CD4-positive, alpha-beta T cell (primary cell): ENCODE measurements at regions not wholly inside any gene's neighbourhood (a gene's known extent, or its start where the extent isn't known, plus 50 kb on each side); places are given as distances from the start of the nearest gene placed in this dataset.

ENCODE experiments used
- ATAC-seq: fragments of 200-7000 bp; cut with Tn5 transposase; one replicate; pipeline ENCODE4 v1.10.0; 2022; ENCODE audit warnings: mild to moderate bottlenecking; ENCODE audit not compliant: poor library complexity
- CTCF ChIA-PET: fragments of 350-600 bp; sonication (Branson Sonifier 250); formaldehyde crosslinking; loops from one replicate; lab custom pipeline; 2021; ENCODE audit warnings: antibody characterized with exemption, inconsistent platforms; lab: Charles Lee
- POLR2A ChIA-PET: fragments of 350-600 bp; sonication (Branson Sonifier 250); formaldehyde crosslinking; loops from one replicate; lab custom pipeline; 2021; ENCODE audit warnings: antibody characterized with exemption, inconsistent platforms; lab: Charles Lee
- DNase-seq, 14 experiments: peaks; one replicate each; pipeline ENCODE4 v3.0.0-alpha.2; 2013 to 2020; ENCODE audit warnings: mixed read lengths in 2 of 14
- H3K27ac ChIP-seq, 2 donors: one replicate each; pipeline versions ENCODE4 v1.5.1 to v1.7.0; 2013; ENCODE audit warnings: low read length in 2 of 2, low read depth in 1 of 2, mild to moderate bottlenecking in 1 of 2
- H3K27me3 ChIP-seq, 2 experiments: 1 replicate in 1 of 2; 2 replicates in 1 of 2; pipeline versions ENCODE4 v1.6.1 to v1.7.0; 2013; ENCODE audit warnings: low read length in 2 of 2, control low read depth in 1 of 2, mild to moderate bottlenecking in 1 of 2, moderate library complexity in 1 of 2; ENCODE audit not compliant: insufficient read depth in 2 of 2, control insufficient read depth in 1 of 2
- H3K36me3 ChIP-seq: one replicate; pipeline ENCODE4 v1.6.1; 2013; ENCODE audit warnings: low read length, control low read depth; ENCODE audit not compliant: insufficient read depth
- H3K4me1 ChIP-seq: one replicate; pipeline ENCODE4 v1.6.1; 2013; ENCODE audit warnings: low read length, control low read depth; ENCODE audit not compliant: insufficient read depth
- H3K4me3 ChIP-seq: one replicate; pipeline ENCODE4 v1.5.1; 2013; ENCODE audit warnings: mild to moderate bottlenecking, low read length, moderate library complexity
- H3K9me3 ChIP-seq, 2 experiments: 1 replicate in 1 of 2; 2 replicates in 1 of 2; pipeline versions ENCODE4 v1.6.1 to v1.7.0; 2013; ENCODE audit warnings: low read length in 2 of 2, mild to moderate bottlenecking in 2 of 2, control low read depth in 1 of 2, moderate library complexity in 1 of 2; ENCODE audit not compliant: control insufficient read depth in 1 of 2, insufficient read depth in 1 of 2
- H3K27ac Mint-ChIP-seq: one replicate; pipeline ENCODE4 v1.8.0; 2020; ENCODE audit warnings: mixed read lengths
- H3K27me3 Mint-ChIP-seq: one replicate; pipeline ENCODE4 v1.8.0; 2021; ENCODE audit warnings: mixed read lengths
- H3K36me3 Mint-ChIP-seq: one replicate; pipeline ENCODE4 v1.8.0; 2021; ENCODE audit warnings: low read depth, mixed read lengths
- H3K4me1 Mint-ChIP-seq: one replicate; pipeline ENCODE4 v1.8.0; 2021; ENCODE audit warnings: low read depth, mixed read lengths
- H3K4me3 Mint-ChIP-seq: one replicate; pipeline ENCODE4 v1.8.0; 2020; ENCODE audit warnings: mild to moderate bottlenecking, mixed read lengths
- H3K9me3 Mint-ChIP-seq: one replicate; pipeline ENCODE4 v1.8.0; 2020; ENCODE audit warnings: mixed read lengths
- intact Hi-C, 2 experiments: fragments of 100-400 bp; cut with DNase I in 1 of 2; cut with micrococcal nuclease in 1 of 2; formaldehyde crosslinking; loops; one replicate each; pipeline versions ENCODE4 v1.15.1 to v1.9.0; 2023 to 2025; cut with DNase I, micrococcal nuclease
- TF ChIP-seq, protein P1 (sequence below): fragments of 200-600 bp; IDR thresholded peaks from one replicate; pipeline ENCODE4 v1.8.0; 2022; ENCODE audit warnings: antibody characterized with exemption, mild to moderate bottlenecking

DNA sequence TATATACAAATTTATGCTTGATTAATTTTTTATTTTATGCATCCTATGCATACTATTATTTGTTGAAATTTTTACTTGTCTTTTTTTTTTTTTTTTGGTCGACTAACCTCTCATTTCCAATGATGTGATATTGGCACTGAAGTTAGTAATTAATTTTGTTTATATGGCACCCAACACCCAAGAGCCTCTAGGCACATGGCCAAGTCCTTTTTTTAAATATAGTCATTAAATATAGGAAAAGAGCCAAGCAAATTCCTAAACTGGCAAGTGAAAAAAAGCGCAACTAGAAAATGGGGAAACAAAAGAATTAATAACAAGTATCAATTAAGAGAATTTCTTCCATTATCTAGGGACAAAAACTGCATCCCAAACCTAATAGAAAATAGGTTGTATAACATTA lies 85.5 kb upstream of the HS3ST5 start:
- no peaks in the 10 kb centered on the region for H3K9me3 ChIP-seq
- ATAC-seq (no peak), DNase-seq (no peak)
- no peak overlapping the region for H3K4me3 ChIP-seq
- H3K27ac ChIP-seq, result no peak overlapping the region
- no peak overlapping the region for H3K4me3 Mint-ChIP-seq
- no peak overlapping the region for H3K27ac Mint-ChIP-seq
- H3K36me3 Mint-ChIP-seq, result no peaks in the 10 kb centered on the region
- H3K27me3 Mint-ChIP-seq, result no peaks in the 10 kb centered on the region
- intact Hi-C loops, result no loop called here
- POLR2A ChIA-PET, result no interaction called here
- no peaks in the 10 kb centered on the region for H3K27me3 ChIP-seq
- TF ChIP-seq, protein P1, sequence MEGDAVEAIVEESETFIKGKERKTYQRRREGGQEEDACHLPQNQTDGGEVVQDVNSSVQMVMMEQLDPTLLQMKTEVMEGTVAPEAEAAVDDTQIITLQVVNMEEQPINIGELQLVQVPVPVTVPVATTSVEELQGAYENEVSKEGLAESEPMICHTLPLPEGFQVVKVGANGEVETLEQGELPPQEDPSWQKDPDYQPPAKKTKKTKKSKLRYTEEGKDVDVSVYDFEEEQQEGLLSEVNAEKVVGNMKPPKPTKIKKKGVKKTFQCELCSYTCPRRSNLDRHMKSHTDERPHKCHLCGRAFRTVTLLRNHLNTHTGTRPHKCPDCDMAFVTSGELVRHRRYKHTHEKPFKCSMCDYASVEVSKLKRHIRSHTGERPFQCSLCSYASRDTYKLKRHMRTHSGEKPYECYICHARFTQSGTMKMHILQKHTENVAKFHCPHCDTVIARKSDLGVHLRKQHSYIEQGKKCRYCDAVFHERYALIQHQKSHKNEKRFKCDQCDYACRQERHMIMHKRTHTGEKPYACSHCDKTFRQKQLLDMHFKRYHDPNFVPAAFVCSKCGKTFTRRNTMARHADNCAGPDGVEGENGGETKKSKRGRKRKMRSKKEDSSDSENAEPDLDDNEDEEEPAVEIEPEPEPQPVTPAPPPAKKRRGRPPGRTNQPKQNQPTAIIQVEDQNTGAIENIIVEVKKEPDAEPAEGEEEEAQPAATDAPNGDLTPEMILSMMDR, result no peak
- H3K9me3 Mint-ChIP-seq, result no peaks in the 10 kb centered on the region
- H3K4me1 Mint-ChIP-seq, result no peaks in the 10 kb centered on the region
- CTCF ChIA-PET, result interaction anchor here (0.6 kb wide), 1 partner anchor 36 kb away, joined by 5 read pairs; no protein-coding TSS in a partner anchor
- H3K4me1 ChIP-seq, result no peaks in the 10 kb centered on the region
- no peaks in the 10 kb centered on the region for H3K36me3 ChIP-seq

DNA sequence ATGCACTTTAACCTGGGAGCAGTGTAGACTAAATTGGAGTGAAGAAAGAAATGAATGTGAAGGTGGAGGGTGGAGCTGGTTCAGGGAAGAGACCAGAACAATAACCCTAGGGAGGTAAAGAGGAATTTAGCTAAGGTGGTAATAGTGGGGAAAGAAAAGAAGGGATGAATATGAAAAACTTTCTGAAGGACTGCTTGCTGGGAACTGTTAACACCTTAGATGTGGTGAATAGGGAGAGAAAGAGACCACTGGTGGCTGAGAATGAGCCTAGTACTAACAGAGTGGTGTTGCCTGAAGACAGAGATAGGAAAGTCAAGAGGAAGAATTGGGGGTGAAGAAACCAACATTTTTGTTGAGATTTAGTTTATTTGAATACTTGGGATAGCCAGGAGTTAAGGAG lies 78.4 kb upstream of the HS3ST5 start:
- H3K36me3 Mint-ChIP-seq, result no peaks in the 10 kb centered on the region
- ChIA-PET CTCF (no interaction called here), POLR2A (no interaction called here)
- H3K27me3 Mint-ChIP-seq, result no peaks in the 10 kb centered on the region
- TF ChIP-seq, protein P1, result no peak
- no peak for DNase-seq
- H3K27ac Mint-ChIP-seq, result no peak overlapping the region
- intact Hi-C loops, result no loop called here
- Histone ChIP-seq H3K4me3 (no peak overlapping the region), H3K27ac (no peak overlapping the region), H3K9me3 (no peaks in the 10 kb centered on the region), H3K4me1 (no peaks in the 10 kb centered on the region), H3K27me3 (no peaks in the 10 kb centered on the region), H3K36me3 (no peaks in the 10 kb centered on the region)
- ATAC-seq, result no peak
- H3K9me3 Mint-ChIP-seq, result no peaks in the 10 kb centered on the region
- no peak overlapping the region for H3K4me3 Mint-ChIP-seq
- H3K4me1 Mint-ChIP-seq, result no peaks in the 10 kb centered on the region

DNA sequence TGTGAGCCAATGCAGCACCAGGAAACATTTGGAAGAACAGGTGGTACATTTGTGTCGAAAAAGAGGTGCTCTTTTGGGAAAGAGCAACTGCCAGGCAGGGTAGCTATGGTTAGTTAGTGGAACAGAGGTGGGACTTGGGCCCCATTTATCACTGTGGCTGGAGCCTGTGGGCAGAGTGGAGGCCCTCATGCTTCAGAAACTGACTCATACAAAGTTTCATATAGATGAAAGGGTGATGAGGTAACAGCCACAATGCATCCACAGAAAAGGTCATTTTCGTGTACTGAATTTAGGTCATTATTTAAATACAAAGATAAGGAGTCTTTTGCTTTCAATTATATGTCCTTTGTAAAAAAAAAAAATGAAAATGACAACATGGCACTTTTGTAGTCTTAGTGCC lies 76.4 kb upstream of the HS3ST5 start:
- Mint-ChIP-seq H3K27me3 (no peaks in the 10 kb centered on the region), H3K36me3 (no peaks in the 10 kb centered on the region), H3K4me1 (no peaks in the 10 kb centered on the region), H3K4me3 (no peak overlapping the region), H3K27ac (no peak overlapping the region), H3K9me3 (no peaks in the 10 kb centered on the region)
- CTCF ChIA-PET, result no interaction called here
- ATAC-seq, result no peak
- no peak overlapping the region for H3K4me3 ChIP-seq
- intact Hi-C loops, result no loop called here
- DNase-seq, result no peak
- TF ChIP-seq, protein P1, result no peak
- no peaks in the 10 kb centered on the region for H3K4me1 ChIP-seq
- POLR2A ChIA-PET, result no interaction called here
- H3K36me3 ChIP-seq, result no peaks in the 10 kb centered on the region
- H3K27ac ChIP-seq, result no peak overlapping the region
- H3K9me3 ChIP-seq, result no peaks in the 10 kb centered on the region
- H3K27me3 ChIP-seq, result no peaks in the 10 kb centered on the region
